ENCODE measurements at regions not wholly inside any gene's neighbourhood (a gene's known extent, or its start where the extent isn't known, plus 50 kb on each side); places are given as distances from the start of the nearest gene placed in this dataset.

DNA sequence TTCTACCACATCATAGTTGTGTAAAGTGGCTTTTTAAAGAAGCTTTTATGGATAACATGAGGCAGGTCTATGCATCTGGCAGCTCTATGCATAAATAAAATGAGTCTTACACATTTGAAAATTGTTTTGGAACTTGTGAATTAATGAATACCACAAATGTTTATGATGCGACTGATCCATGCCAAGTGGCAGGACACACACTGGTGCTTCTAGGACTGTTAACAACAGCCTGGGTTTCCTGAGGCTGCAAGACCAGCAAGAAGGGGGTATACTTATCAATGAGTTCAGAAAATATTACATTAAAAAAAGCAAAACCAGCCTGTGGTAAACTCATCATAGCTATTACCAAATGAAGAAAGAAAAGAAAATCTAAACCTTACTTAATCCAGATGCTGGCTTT, 212.9 kb upstream of the PDE10A start:
- H3K4me1 ChIP-seq: no peaks in the 10 kb centered on the region
- H3K36me3 ChIP-seq: no peaks in the 10 kb centered on the region
- no peaks in the 10 kb centered on the region for H3K27me3 ChIP-seq
- H3K4me3 ChIP-seq: no peak overlapping the region
- DNase-seq (no peak), ATAC-seq (ENCODE audit: low FRiP score in 2 of 2) (no peak)
- no peak for TF ChIP-seq POLR2A (IDR thresholded peaks at IDR 0.05)
- TF ChIP-seq POLR2AphosphoS5 (IDR thresholded peaks at IDR 0.05): no peak
- TF ChIP-seq EP300 (IDR thresholded peaks at IDR 0.05): no peak
- TF ChIP-seq, protein P1, sequence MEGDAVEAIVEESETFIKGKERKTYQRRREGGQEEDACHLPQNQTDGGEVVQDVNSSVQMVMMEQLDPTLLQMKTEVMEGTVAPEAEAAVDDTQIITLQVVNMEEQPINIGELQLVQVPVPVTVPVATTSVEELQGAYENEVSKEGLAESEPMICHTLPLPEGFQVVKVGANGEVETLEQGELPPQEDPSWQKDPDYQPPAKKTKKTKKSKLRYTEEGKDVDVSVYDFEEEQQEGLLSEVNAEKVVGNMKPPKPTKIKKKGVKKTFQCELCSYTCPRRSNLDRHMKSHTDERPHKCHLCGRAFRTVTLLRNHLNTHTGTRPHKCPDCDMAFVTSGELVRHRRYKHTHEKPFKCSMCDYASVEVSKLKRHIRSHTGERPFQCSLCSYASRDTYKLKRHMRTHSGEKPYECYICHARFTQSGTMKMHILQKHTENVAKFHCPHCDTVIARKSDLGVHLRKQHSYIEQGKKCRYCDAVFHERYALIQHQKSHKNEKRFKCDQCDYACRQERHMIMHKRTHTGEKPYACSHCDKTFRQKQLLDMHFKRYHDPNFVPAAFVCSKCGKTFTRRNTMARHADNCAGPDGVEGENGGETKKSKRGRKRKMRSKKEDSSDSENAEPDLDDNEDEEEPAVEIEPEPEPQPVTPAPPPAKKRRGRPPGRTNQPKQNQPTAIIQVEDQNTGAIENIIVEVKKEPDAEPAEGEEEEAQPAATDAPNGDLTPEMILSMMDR (IDR thresholded peaks at IDR 0.05): no peak
- H3K9me3 ChIP-seq: no peaks in the 10 kb centered on the region
- H3K27ac ChIP-seq: no peak overlapping the region
- 63 to 75% methylated on average over 1 of the region's 1 CpG for WGBS, 2 donors

GRCh38 chr6:165873976-165874375, 210.9 kb upstream of the PDE10A start:
- Histone ChIP-seq H3K27ac (no peak overlapping the region), H3K4me3 (no peak overlapping the region), H3K27me3 (no peaks in the 10 kb centered on the region), H3K4me1 (no peaks in the 10 kb centered on the region), H3K36me3 (no peaks in the 10 kb centered on the region), H3K9me3 (peaks cover 0 to 9% (median 4%) of the 10 kb centered on the region in 4 donors)
- WGBS, 2 donors: 53 to 77% methylated on average over 2 of the region's 2 CpGs
- TF ChIP-seq POLR2AphosphoS5 (IDR thresholded peaks at IDR 0.05): no peak
- TF ChIP-seq, protein P1 (IDR thresholded peaks at IDR 0.05): no peak
- TF ChIP-seq EP300 (IDR thresholded peaks at IDR 0.05): no peak
- no peak for TF ChIP-seq POLR2A (IDR thresholded peaks at IDR 0.05)
- ATAC-seq (ENCODE audit: low FRiP score in 2 of 2): no peak
- no peak for DNase-seq

DNA sequence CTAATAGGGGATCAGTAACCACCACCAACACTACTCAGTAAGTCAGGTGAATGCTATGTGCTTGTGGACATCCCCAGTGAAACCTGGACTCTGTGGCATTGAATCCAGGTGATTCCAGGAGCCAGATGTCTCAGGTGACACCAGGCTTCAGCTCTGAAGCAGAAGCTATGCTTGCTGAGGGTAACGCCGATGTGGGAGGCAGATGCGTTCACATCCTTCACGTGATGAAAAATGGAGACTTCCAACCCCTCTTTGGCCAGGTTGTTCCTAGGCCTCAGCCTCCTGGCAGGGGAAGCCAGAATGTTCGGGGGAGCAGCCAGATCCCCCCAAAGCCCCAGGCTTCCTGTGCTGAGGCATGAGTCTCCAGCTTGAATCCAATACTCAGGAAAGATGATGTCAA, 209.8 kb upstream of the PDE10A start:
- peaks cover 0 to 9% (median 4%) of the 10 kb centered on the region in 4 donors for H3K9me3 ChIP-seq
- H3K4me1 ChIP-seq: no peaks in the 10 kb centered on the region
- DNase-seq: no peak
- ATAC-seq (ENCODE audit: low FRiP score in 2 of 2): no peak
- H3K27me3 ChIP-seq: no peaks in the 10 kb centered on the region
- H3K27ac ChIP-seq: no peak overlapping the region
- no peaks in the 10 kb centered on the region for H3K36me3 ChIP-seq
- TF ChIP-seq, protein P1 (IDR thresholded peaks at IDR 0.05): no peak
- no peak for TF ChIP-seq POLR2AphosphoS5 (IDR thresholded peaks at IDR 0.05)
- 85 to 90% methylated on average over 5 of the region's 5 CpGs for WGBS, 2 donors
- H3K4me3 ChIP-seq: no peak overlapping the region

GRCh38 chr6:165872311-165872710, 209.3 kb upstream of the PDE10A start:
- 60 to 77% methylated on average over 3 of the region's 3 CpGs for WGBS, 2 donors
- no peak for ATAC-seq (ENCODE audit: low FRiP score in 2 of 2)
- DNase-seq: no peak

DNA sequence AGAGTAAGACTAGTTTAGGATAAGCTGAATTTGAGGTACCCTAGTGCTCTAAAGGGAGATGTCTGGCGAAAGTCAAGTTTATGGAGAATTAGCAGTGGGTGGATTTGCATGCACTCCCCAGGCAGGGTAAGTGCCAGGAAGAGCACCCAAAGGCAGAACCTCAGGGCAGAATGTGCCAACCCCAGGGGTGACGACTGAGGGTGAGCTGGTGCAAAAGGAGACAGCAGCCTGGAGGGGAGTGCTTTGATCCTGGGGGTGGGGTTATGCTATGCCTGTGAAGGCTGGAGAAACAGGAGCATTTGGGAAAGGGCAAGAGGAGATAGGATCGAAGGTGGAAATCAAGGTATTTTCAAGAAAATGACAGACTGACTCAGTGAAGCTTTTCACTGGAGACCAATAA, 208.5 kb upstream of the PDE10A start:
- Histone ChIP-seq H3K36me3 (no peaks in the 10 kb centered on the region), H3K4me3 (no peak overlapping the region), H3K27me3 (no peaks in the 10 kb centered on the region), H3K4me1 (no peaks in the 10 kb centered on the region), H3K9me3 (peaks cover 0 to 11% (median 4%) of the 10 kb centered on the region in 4 donors), H3K27ac (no peak overlapping the region)
- 89 to 92% methylated on average over 3 of the region's 3 CpGs for WGBS, 2 donors
- TF ChIP-seq POLR2A (IDR thresholded peaks at IDR 0.05): no peak
- no peak for TF ChIP-seq POLR2AphosphoS5 (IDR thresholded peaks at IDR 0.05)
- TF ChIP-seq EP300 (IDR thresholded peaks at IDR 0.05): no peak
- TF ChIP-seq, protein P1 (IDR thresholded peaks at IDR 0.05): no peak
- DNase-seq (no peak), ATAC-seq (ENCODE audit: low FRiP score in 2 of 2) (no peak)

More at GRCh38 chr6:165872311-165872710, 209.3 kb upstream of the PDE10A start:
- H3K4me3 ChIP-seq: no peak overlapping the region
- TF ChIP-seq, protein P1 (IDR thresholded peaks at IDR 0.05): no peak
- TF ChIP-seq EP300 (IDR thresholded peaks at IDR 0.05) (no peak), POLR2AphosphoS5 (IDR thresholded peaks at IDR 0.05) (no peak), POLR2A (IDR thresholded peaks at IDR 0.05) (no peak)
- no peak overlapping the region for H3K27ac ChIP-seq
- H3K9me3 ChIP-seq: peaks cover 0 to 9% (median 4%) of the 10 kb centered on the region in 4 donors
- no peaks in the 10 kb centered on the region for H3K4me1 ChIP-seq
- no peaks in the 10 kb centered on the region for H3K27me3 ChIP-seq
- no peaks in the 10 kb centered on the region for H3K36me3 ChIP-seq
